Spleen (tissue), 11 donors: ENCODE measurements at regions not wholly inside any gene's neighbourhood (a gene's known extent, or its start where the extent isn't known, plus 50 kb on each side); places are given as distances from the start of the nearest gene placed in this dataset.

Source experiments
- DNase-seq: peaks from one replicate; pipeline ENCODE4 v3.0.0-alpha.2; 2020
- H3K27ac ChIP-seq, 8 donors: fragments of 200-600 bp; sonication (generic) in 7 of 8; 1 replicate in 4 of 8; 2 replicates in 4 of 8; pipeline versions ENCODE4 v1.5.0 to v1.8.0; 2016 to 2021; ENCODE audit warnings: inconsistent platforms in 4 of 8, mild to moderate bottlenecking in 4 of 8, moderate library complexity in 1 of 8
- H3K27me3 ChIP-seq, 7 donors: fragments of 200-600 bp; sonication (generic) in 6 of 7; replicated peaks in 1 of 7; 1 replicate in 4 of 7; 2 replicates in 3 of 7; pipeline versions ENCODE4 v1.5.0 to v1.8.0; 2016 to 2021; ENCODE audit warnings: inconsistent platforms in 3 of 7, mild to moderate bottlenecking in 1 of 7
- H3K36me3 ChIP-seq, 6 donors: fragments of 200-600 bp; sonication (generic) in 5 of 6; 1 replicate in 4 of 6; 2 replicates in 2 of 6; pipeline versions ENCODE4 v1.5.0 to v1.8.0; 2016 to 2021; ENCODE audit warnings: inconsistent platforms in 2 of 6
- H3K4me1 ChIP-seq, 6 donors: fragments of 200-600 bp; sonication (generic) in 5 of 6; 1 replicate in 3 of 6; 2 replicates in 3 of 6; pipeline versions ENCODE4 v1.5.0 to v1.8.0; 2016 to 2021; ENCODE audit warnings: inconsistent platforms in 3 of 6
- H3K4me3 ChIP-seq, 8 donors: fragments of 200-600 bp; sonication (generic) in 7 of 8; 1 replicate in 4 of 8; 2 replicates in 4 of 8; pipeline versions ENCODE4 v1.5.0 to v1.8.0; 2016 to 2021; ENCODE audit warnings: inconsistent platforms in 4 of 8, mild to moderate bottlenecking in 4 of 8, moderate library complexity in 2 of 8
- H3K9me3 ChIP-seq, 8 donors: fragments of 200-600 bp; sonication (generic) in 7 of 8; 1 replicate in 4 of 8; 2 replicates in 4 of 8; pipeline versions ENCODE4 v1.5.0 to v1.8.0; 2016 to 2021; ENCODE audit warnings: inconsistent platforms in 4 of 8
- POLR2A ChIP-seq, 3 donors: fragments of 450-650 bp; IDR thresholded peaks; one replicate each; pipeline ENCODE4 v1.5.1; 2017; ENCODE audit warnings: antibody characterized with exemption in 3 of 3, mild to moderate bottlenecking in 1 of 3
- POLR2AphosphoS5 ChIP-seq, 3 donors: sonication (generic); formaldehyde crosslinking; IDR thresholded peaks; one replicate each; pipeline ENCODE4 v1.5.1; 2017; ENCODE audit warnings: antibody characterized with exemption in 3 of 3
- WGBS, 5 donors: extraction: QIAGEN DNeasy Blood & Tissue Kit in 3 of 5; methylation state at CpG; one replicate each; pipeline versions ENCODE4 v1.1.5 to v1.1.7; 2013 to 2018; 5-methylcytosine and 5-hydroxymethylcytosine counted together
- intact Hi-C: fragments of 100-400 bp; cut with DNase I; formaldehyde crosslinking; loops from one replicate; pipeline ENCODE4 v1.15.0; 2023; ENCODE audit warnings: low total_unique reads
- TF ChIP-seq, protein P1 (sequence below), 11 experiments: fragments of 200-600 bp in 7 of 11; fragments of 450-650 bp in 4 of 11; sonication (generic) in 4 of 11; IDR thresholded peaks in 8 of 11; conservative IDR thresholded peaks in 3 of 11; 1 replicate in 7 of 11; 2 replicates in 4 of 11; pipeline versions ENCODE4 v1.4.0 to v1.8.0; 2016 to 2021; ENCODE audit warnings: antibody characterized with exemption in 11 of 11, inconsistent platforms in 4 of 11, mild to moderate bottlenecking in 1 of 11
- donor health status: healthy with polysubstance abuse.
- donor health status: DM: no; HTN: no; CAD: no; lungs with moderate emphysema.
- donor health status: DM: no; HTN: no; CAD: no.
- donor health status: Bipolar disorder and iron deficiency.
- donor health status: healthy.
- donor health status: DM: no; HTN: no; CAD: no.
- donor health status: DM: yes; HTN: yes; CAD: no.

DNA sequence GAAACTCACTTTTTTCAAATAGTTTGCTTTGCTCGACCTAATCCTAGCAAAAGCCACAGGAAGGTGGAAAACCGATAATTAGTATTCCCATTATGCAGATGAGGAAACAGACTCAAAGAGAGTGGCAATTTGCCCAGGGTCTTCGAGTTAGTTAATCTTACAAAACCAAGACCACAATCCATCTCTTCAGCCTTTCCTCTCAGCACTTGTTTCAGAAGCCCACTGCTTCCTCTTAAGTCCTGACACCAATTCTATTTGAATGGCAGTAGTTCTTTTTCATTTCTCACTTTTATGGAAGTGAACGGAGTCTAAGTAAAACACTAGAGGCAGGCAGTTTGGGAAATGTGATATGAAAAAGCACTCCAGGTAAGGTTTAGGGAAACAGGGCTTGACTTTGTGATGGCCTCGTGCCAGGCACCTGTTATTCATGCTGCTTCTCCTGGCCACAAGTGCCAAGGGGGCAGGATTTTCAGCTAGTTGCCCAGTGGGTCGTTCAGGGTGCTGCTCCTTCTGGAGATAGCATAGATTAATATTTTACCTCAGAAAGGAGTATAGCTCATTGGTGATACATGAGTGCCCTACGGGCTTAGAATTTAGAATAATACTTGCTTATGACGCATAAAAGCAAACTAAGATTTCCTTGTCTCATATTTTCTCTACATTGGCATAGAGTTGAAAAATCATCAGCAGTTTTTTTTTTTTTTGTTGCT, 76.6 kb upstream of the NRIP1 start:
- H3K36me3 ChIP-seq = no peaks in the 10 kb centered on the region
- no peak overlapping the region for H3K4me3 ChIP-seq
- H3K9me3 ChIP-seq = no peaks in the 10 kb centered on the region
- peaks cover 0 to 10% (median 0%) of the 10 kb centered on the region in 6 donors for H3K4me1 ChIP-seq
- no peak for DNase-seq
- 43 to 52% (median 46%) methylated on average over 8 of the region's 8 CpGs for WGBS, 5 donors
- no peak overlapping the region for H3K27ac ChIP-seq
- TF ChIP-seq, protein P1, sequence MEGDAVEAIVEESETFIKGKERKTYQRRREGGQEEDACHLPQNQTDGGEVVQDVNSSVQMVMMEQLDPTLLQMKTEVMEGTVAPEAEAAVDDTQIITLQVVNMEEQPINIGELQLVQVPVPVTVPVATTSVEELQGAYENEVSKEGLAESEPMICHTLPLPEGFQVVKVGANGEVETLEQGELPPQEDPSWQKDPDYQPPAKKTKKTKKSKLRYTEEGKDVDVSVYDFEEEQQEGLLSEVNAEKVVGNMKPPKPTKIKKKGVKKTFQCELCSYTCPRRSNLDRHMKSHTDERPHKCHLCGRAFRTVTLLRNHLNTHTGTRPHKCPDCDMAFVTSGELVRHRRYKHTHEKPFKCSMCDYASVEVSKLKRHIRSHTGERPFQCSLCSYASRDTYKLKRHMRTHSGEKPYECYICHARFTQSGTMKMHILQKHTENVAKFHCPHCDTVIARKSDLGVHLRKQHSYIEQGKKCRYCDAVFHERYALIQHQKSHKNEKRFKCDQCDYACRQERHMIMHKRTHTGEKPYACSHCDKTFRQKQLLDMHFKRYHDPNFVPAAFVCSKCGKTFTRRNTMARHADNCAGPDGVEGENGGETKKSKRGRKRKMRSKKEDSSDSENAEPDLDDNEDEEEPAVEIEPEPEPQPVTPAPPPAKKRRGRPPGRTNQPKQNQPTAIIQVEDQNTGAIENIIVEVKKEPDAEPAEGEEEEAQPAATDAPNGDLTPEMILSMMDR (IDR thresholded peaks at IDR 0.05 in 8 of 11, conservative IDR thresholded peaks at IDR 0.05 in 3 of 11) = no peak
- TF ChIP-seq POLR2A (IDR thresholded peaks at IDR 0.05) = no peak
- no peak for TF ChIP-seq POLR2AphosphoS5 (IDR thresholded peaks at IDR 0.05)
- intact Hi-C loops = no loop called here
- H3K27me3 ChIP-seq = peaks cover 0 to 12% (median 0%) of the 10 kb centered on the region in 7 donors

DNA sequence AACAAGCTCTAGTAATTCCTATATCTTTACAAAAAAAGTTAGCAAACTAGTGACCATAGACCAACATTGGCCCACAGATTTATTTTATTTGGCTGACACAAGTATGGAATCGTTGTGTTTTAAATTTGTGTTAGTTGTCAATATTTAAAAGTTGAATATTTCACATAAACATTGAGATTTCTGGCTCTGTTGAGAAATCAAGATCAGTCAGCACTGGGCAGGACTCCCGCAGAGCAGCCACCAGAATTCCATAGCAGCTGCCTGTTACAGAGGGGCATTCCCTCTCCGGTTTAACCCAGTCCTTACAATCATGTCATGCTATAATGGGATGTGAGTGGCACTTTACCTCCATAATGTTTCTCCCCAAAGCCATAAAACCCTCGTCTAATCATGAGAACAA, 79.2 kb upstream of the NRIP1 start:
- H3K9me3 ChIP-seq = no peaks in the 10 kb centered on the region
- no peak overlapping the region for H3K27ac ChIP-seq
- no peak for DNase-seq
- 80 to 90% (median 87%) methylated on average over 4 of the region's 4 CpGs for WGBS, 5 donors
- peaks cover 0 to 6% (median 0%) of the 10 kb centered on the region in 6 donors for H3K4me1 ChIP-seq
- intact Hi-C loops = no loop called here
- TF ChIP-seq POLR2A (IDR thresholded peaks at IDR 0.05) = no peak
- no peak for TF ChIP-seq POLR2AphosphoS5 (IDR thresholded peaks at IDR 0.05)
- TF ChIP-seq, protein P1 (IDR thresholded peaks at IDR 0.05 in 8 of 11, conservative IDR thresholded peaks at IDR 0.05 in 3 of 11) = no peak
- no peaks in the 10 kb centered on the region for H3K36me3 ChIP-seq
- H3K27me3 ChIP-seq = peaks cover 0 to 5% (median 0%) of the 10 kb centered on the region in 7 donors
- no peak overlapping the region for H3K4me3 ChIP-seq

DNA sequence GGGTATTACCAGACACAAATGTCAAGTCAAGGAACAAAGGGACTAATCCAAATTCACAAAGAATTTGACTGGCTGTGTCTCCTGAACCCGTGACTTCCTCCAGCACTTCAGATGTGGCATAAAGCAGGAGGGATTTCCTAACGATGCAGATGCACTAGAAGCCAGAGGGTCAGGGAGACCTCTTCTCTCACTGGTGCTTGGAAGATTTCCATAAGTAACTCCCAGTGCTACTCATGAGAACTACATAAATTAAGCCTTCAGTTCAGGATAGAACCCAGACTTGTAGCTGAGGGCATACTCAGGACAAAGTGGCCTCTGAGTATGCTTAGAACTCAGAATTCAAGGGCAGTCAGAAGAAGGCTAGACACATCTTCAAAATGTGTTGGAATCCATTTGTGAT, 83.6 kb upstream of the NRIP1 start:
- DNase-seq = no peak
- Histone ChIP-seq H3K27me3 (no peaks in the 10 kb centered on the region), H3K9me3 (no peaks in the 10 kb centered on the region), H3K36me3 (no peaks in the 10 kb centered on the region), H3K4me1 (no peaks in the 10 kb centered on the region), H3K27ac (no peak overlapping the region), H3K4me3 (no peak overlapping the region)
- 66 to 94% (median 78%) methylated on average over 2 of the region's 2 CpGs for WGBS, 5 donors
- no peak for TF ChIP-seq POLR2A (IDR thresholded peaks at IDR 0.05)
- TF ChIP-seq POLR2AphosphoS5 (IDR thresholded peaks at IDR 0.05) = no peak
- TF ChIP-seq, protein P1 (IDR thresholded peaks at IDR 0.05 in 8 of 11, conservative IDR thresholded peaks at IDR 0.05 in 3 of 11) = no peak
- intact Hi-C loops = no loop called here

DNA sequence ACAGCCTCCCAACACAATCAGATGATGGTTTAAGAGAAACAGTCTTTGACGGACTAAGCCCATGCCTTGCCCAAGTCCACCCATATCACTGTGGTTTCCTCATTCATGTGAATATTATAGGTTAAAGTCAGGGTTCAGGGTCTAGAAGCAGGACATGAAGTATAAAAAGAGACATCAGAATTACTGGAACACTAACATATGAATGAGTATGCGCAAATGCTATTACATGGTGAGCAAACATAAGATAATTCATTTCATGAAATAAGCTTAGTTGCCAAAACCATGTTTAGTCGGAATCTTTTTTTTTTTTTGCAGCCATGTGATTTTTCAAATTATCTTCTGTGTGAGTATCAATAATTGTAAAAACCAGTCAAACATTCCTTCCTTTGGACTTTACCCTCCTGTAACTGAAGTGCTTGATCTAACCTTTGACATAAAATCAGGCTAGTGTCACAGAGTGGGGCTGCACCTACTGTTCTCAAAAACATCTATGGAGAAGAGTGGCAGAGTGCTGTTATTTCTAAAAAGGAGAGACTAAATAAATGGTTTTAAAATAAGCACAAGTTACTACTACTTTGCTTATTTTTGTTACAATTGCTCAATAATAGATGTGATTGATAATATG, 84.9 kb upstream of the NRIP1 start:
- TF ChIP-seq POLR2AphosphoS5 (IDR thresholded peaks at IDR 0.05) (no peak), POLR2A (IDR thresholded peaks at IDR 0.05) (no peak)
- TF ChIP-seq, protein P1 (IDR thresholded peaks at IDR 0.05 in 8 of 11, conservative IDR thresholded peaks at IDR 0.05 in 3 of 11) = no peak
- no peak for DNase-seq
- intact Hi-C loops = no loop called here
- WGBS, 5 donors = 91 to 99% (median 96%) methylated on average over 3 of the region's 3 CpGs
- H3K4me3 ChIP-seq = no peak overlapping the region
- H3K27ac ChIP-seq = no peak overlapping the region
- no peaks in the 10 kb centered on the region for H3K9me3 ChIP-seq
- H3K4me1 ChIP-seq = no peaks in the 10 kb centered on the region
- H3K36me3 ChIP-seq = no peaks in the 10 kb centered on the region
- no peaks in the 10 kb centered on the region for H3K27me3 ChIP-seq
